ENCODE measurements at regions not wholly inside any gene's neighbourhood (a gene's known extent, or its start where the extent isn't known, plus 50 kb on each side); places are given as distances from the start of the nearest gene placed in this dataset.

DNA sequence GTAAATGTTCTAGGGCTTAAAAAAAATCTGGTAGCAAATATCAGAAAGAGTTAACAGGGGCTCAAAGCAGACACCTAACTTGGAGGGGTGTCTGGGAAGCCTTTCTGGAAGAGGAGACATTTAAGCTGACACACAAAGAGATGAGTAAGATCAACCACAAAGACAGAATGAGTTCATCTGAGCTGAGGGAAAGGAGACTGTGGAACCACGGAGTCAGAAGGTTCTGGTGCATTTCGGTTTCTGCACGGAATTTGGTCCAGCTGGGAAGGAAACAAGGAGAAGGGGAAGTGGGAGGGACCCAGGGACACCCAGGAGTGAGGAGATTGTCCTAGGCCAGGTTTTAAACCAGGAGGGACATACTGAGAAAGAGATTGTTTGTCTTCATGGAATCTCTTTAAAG lies 161.1 kb downstream of the PHETA1 start:
- WGBS, 3 donors, result 57 to 68% (median 63%) methylated on average over 3 of the region's 3 CpGs
- DNase-seq, result no peak

DNA sequence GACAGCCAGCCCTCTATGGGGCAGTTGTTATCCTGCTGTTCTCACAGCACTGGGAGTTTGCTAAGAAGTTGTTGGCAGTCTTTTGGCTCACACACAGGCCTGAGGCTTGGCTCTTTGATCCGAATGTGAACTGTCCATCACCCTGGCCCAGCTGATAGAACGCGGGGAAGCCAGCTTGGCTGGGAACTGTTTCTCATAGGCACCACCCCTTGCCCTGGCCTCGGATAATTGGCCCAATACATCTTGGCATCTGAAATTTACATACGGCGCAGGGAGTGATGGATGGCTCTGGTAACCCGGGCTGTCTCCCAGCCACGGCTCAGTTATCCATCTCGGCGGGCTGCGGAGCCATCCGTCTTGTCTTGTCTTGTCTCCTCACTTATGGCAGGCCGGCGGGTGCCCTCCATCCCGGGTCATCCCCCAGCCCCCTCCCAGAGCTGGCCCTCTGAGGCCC lies 164.1 kb downstream of the PHETA1 start:
- WGBS, 3 donors, result 17 to 36% (median 19%) methylated on average over 15 of the region's 15 CpGs
- intact Hi-C loops (cut with DNase I), result no loop called here
- no peaks in the 10 kb centered on the region for H3K27me3 ChIP-seq

More for the DNA sequence above, 161.1 kb downstream of the PHETA1 start:
- Histone ChIP-seq H3K4me1 (ENCODE audit: insufficient read depth) (no peaks in the 10 kb centered on the region), H3K36me3 (no peaks in the 10 kb centered on the region), H3K27ac (no peak overlapping the region), H3K4me3 (no peak overlapping the region), H3K9me3 (no peaks in the 10 kb centered on the region), H3K27me3 (no peaks in the 10 kb centered on the region)
- intact Hi-C loops (cut with DNase I), result no loop called here
- TF ChIP-seq, protein P1, sequence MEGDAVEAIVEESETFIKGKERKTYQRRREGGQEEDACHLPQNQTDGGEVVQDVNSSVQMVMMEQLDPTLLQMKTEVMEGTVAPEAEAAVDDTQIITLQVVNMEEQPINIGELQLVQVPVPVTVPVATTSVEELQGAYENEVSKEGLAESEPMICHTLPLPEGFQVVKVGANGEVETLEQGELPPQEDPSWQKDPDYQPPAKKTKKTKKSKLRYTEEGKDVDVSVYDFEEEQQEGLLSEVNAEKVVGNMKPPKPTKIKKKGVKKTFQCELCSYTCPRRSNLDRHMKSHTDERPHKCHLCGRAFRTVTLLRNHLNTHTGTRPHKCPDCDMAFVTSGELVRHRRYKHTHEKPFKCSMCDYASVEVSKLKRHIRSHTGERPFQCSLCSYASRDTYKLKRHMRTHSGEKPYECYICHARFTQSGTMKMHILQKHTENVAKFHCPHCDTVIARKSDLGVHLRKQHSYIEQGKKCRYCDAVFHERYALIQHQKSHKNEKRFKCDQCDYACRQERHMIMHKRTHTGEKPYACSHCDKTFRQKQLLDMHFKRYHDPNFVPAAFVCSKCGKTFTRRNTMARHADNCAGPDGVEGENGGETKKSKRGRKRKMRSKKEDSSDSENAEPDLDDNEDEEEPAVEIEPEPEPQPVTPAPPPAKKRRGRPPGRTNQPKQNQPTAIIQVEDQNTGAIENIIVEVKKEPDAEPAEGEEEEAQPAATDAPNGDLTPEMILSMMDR (IDR thresholded peaks at IDR 0.05), result no peak
- TF ChIP-seq EP300 (IDR thresholded peaks at IDR 0.05) (no peak), POLR2A (IDR thresholded peaks at IDR 0.05) (no peak)

DNA sequence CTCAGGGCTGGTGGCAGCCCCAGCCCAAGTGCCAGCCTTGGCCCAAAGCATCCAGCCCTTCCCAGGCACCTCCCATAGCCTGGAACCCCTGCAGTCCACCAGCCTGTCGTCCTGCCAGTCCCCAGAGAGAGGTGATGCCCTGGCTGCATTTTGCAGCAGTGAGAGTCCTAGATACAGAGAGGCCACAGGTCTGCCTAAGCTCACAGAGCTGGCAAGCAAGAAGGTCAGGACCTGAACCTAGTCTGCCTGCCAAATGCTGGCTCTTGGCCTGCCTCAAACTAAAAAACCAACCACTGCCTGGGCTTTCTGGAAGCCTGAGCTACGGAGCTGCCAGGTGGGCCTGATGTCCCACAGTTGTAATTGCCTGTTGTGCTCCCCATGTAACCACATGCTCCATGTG lies 164.9 kb downstream of the PHETA1 start:
- Histone ChIP-seq H3K27me3 (no peaks in the 10 kb centered on the region), H3K4me1 (ENCODE audit: insufficient read depth) (no peaks in the 10 kb centered on the region), H3K4me3 (no peak overlapping the region), H3K27ac (no peak overlapping the region), H3K36me3 (no peaks in the 10 kb centered on the region), H3K9me3 (no peaks in the 10 kb centered on the region)
- no peak for DNase-seq
- 52 to 71% (median 53%) methylated on average over 2 of the region's 2 CpGs for WGBS, 3 donors
- no peak for TF ChIP-seq EP300 (IDR thresholded peaks at IDR 0.05)
- TF ChIP-seq, protein P1 (IDR thresholded peaks at IDR 0.05), result no peak
- TF ChIP-seq POLR2A (IDR thresholded peaks at IDR 0.05), result no peak
- intact Hi-C loops (cut with DNase I), result no loop called here

More for the DNA sequence above, 164.1 kb downstream of the PHETA1 start:
- Histone ChIP-seq H3K4me3 (no peak overlapping the region), H3K4me1 (ENCODE audit: insufficient read depth) (no peaks in the 10 kb centered on the region), H3K9me3 (no peaks in the 10 kb centered on the region), H3K36me3 (no peaks in the 10 kb centered on the region), H3K27ac (no peak overlapping the region)
- no peak for DNase-seq
- TF ChIP-seq, protein P1 (IDR thresholded peaks at IDR 0.05), result no peak
- TF ChIP-seq EP300 (IDR thresholded peaks at IDR 0.05) (no peak), POLR2A (IDR thresholded peaks at IDR 0.05) (no peak)

DNA sequence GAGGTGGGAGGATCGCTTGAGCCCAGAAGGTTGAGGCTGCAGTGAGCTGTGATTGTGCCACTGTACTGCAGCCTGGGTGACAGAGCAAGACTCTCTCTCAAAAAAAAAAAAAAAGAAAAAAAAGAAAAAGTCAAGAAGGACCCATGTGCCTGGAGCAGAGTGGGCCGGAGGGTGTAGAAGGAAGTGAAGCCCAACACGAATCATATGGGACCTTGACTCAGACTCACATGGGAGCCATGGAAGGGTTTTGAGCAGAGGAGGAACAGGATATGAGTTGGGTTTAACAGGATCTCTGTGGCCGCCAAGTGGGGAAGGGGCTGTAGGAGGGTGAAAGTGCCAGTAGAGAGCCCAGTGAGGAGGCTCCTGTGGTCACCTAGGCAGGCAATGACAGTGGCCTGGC lies 165.4 kb downstream of the PHETA1 start:
- intact Hi-C loops (cut with DNase I), result no loop called here
- Histone ChIP-seq H3K27ac (no peak overlapping the region), H3K4me1 (ENCODE audit: insufficient read depth) (no peaks in the 10 kb centered on the region), H3K36me3 (no peaks in the 10 kb centered on the region), H3K9me3 (no peaks in the 10 kb centered on the region), H3K4me3 (no peak overlapping the region), H3K27me3 (no peaks in the 10 kb centered on the region)
- no peak for DNase-seq
- no peak for TF ChIP-seq POLR2A (IDR thresholded peaks at IDR 0.05)
- TF ChIP-seq EP300 (IDR thresholded peaks at IDR 0.05), result no peak
- TF ChIP-seq, protein P1 (IDR thresholded peaks at IDR 0.05), result no peak
- WGBS, 3 donors, result 76 to 88% (median 87%) methylated on average over 4 of the region's 4 CpGs

Data from ovary (tissue), 7 donors.